H54 (cell line): ENCODE measurements at regions not wholly inside any gene's neighbourhood (a gene's known extent, or its start where the extent isn't known, plus 50 kb on each side); places are given as distances from the start of the nearest gene placed in this dataset.

Experiments
- DNase-seq: peaks from one replicate; pipeline ENCODE4 v3.0.0; 2011; ENCODE audit warnings: low spot score, mixed read lengths; ENCODE audit not compliant: insufficient read length
- FAIRE-seq: peaks from 3 replicates; lab custom pipeline; 2011; peaks lifted over from hg19 to GRCh38; lab: Jason Lieb, UNC
- POLR2A ChIP-seq: IDR thresholded peaks from 2 replicates; pipeline ENCODE4 v1.6.1; 2011; ENCODE audit warnings: low read depth, mild to moderate bottlenecking, low read length

DNA sequence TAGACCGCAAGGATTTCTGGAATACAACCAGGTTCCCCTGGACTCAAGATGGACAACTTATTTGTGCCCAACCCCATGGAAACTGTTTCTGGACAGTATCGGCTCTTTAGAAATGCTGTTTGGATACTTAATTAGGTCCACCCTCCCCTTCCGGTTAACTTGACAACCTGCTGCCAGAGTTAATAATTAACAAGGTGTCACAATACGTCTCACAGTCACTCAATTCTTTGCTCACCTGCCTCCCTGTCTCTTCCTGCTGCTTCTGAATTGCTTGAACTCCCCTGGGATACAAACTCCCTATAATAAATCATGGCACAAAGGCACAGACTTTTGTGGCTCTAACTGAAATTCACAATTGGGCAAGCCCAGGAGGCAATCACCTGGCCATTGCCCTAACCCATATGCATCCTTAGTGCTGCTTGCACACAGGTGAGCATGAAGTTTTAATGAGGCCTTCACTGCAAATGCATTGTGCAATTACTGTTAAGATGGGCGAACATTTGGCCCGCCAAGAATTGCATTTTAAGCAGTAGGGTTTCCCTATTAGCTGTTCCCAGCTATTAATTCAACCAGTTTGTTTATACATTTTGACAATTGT, 504.4 kb upstream of the NOX3 start:
- FAIRE-seq (no peak), DNase-seq (no peak)
- TF ChIP-seq POLR2A: no peak

DNA sequence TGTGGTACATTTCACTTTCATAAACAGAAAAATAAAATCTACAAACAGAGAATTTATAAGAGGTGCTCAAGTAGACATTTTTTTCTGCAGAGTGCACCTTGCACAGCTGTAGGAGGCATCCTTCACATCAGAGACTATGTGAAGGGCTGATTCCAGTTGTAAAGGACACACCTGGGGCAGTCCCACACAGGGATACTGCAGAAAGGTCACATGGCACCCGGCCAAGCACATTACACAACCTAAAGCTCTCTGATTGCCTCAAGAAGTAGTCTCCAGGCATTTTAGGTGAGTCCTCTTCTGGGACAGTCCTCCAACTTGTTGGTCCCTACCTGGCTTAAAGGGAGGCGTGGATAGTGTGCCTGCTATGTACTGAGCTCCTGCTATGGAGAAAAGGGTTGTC, 502.9 kb upstream of the NOX3 start:
- FAIRE-seq (no peak), DNase-seq (no peak)
- TF ChIP-seq POLR2A: no peak

DNA sequence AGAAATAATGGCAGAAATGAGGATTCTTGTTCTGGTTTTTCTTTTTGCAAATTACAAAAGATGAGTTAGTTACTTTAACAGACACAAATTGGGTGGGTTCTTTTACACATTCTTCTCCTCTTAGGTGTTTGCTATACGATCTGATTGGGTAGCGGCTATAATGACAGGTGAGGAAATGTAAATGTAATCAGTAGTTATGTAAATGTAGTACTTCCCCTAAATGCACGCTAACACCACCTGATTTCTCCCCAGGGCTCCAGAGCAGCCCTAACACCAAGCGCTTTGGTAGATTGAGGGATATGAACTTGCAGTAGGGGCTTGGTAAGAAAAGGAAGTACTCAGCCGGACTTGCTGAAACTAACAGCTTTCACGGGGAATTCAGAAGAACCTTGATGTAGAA, 499.4 kb upstream of the NOX3 start:
- TF ChIP-seq POLR2A: no peak
- FAIRE-seq: no peak
- DNase-seq: no peak

DNA sequence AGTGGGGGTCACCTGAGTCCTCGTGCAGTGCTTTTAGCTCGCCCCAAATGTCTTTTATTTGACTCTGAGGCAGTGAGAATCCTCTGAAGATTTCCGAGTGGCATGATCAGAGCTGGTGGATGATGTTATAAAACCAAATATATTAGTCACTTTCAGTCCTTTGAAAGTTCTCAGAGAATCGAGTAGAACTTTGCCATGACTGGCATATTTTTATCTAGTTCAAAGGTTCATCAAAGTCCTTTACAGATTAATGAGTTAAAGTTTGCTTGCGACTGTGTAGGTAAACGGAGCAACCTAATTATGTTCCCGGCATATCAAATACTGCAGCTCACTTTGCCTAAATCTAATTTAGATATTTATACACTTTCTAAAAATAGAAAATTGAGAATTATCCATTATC, 498.5 kb upstream of the NOX3 start:
- FAIRE-seq: no peak
- no peak for DNase-seq

DNA sequence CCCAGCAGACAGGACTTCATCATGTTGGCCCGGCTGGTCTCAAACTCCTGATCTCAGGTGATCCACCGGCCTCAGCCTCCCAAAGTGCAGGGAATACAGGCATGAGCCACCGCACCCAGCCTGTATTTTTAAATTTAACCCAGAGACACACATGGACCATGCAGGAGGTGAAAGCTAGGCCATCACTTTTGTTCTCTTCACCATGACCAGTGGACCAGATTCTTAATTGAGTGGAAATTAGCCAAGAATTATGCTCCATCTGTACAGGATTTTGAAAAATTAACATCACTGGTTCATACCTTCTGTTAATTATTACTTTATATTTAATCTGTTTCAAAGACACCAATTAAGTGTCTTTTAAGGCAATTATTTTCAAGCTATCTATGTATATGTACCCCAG, 493.6 kb upstream of the NOX3 start:
- FAIRE-seq: no peak
- no peak for DNase-seq
- TF ChIP-seq POLR2A: no peak

More for the DNA sequence above, 498.5 kb upstream of the NOX3 start:
- TF ChIP-seq POLR2A: no peak

DNA sequence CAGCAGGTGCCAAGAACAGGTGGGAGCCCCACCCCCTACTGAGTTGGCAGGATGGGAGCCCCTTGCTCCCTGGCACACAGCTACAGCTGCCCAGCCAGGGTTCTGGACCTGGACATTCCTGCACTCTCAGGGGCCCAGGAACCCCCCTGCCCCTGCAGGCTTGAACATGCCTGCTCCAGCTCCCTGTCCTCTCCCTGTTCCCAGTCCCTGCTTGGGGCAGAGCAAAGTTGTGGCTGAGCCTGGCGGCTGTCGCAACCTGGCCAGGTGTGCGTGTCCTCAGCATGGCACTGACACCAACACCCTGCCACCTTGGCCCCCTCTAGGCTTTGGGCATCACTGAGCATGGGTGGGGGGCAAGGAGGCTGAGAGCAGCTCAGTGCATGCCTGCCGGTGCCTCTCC, 491.2 kb upstream of the NOX3 start:
- DNase-seq (no peak), FAIRE-seq (no peak)
- TF ChIP-seq POLR2A: no peak

DNA sequence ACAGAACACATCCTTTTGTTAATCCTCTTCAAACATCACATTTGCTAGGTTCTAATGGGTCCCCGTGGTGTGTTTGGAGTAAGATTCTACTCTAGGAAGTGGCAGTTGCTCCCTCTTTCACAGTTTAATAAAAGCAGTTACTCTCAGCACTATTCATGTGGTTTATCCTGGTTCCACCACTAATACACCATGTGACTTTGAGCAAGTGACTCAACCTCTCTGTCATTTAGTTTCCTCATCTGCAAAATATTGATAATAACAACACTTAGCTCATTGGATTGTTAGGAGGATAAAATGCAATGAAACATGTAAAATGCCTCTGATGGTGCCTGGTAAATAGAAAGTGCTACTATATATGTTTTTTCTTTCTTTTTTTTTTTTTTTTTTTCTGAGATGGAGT, 488.0 kb upstream of the NOX3 start:
- FAIRE-seq (no peak), DNase-seq (no peak)
- no peak for TF ChIP-seq POLR2A

DNA sequence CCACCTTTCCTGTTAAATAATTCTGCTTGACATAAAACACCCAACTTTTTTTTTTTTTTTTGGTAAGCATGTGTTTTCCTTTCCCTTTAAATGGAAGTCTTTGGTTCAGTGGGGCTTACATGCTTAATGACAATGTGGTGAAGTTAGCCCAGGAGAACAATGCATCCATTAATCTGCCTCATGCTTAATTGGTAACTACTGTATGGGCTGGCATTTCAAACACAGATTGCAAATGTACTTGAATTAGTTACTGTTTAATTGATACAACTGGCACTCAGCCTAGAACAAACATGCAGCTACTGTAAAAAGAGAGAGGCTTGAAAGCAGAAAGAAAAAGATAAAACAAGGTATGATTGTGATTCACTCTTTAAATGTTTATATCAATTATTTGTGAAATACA, 483.6 kb upstream of the NOX3 start:
- DNase-seq: no peak
- no peak for TF ChIP-seq POLR2A
- FAIRE-seq: no peak

DNA sequence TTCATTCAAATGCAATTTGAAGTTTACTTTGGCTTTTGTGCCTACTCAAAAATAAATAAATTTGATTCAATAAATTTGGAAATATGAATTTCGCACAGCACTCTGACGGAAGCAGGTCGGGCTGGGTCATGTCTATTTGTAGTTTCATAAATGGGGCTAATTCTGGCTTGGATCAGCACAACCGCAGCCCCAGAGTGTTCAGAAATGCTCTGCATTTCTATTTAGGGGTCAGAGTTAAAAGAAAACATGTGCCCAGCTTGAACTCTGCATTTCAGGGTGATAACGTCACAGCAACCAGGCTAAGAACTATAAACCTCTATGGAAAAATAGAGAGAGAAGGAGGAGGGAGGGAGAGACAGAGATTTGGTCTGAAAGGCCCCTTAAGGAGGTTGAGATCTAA, 480.9 kb upstream of the NOX3 start:
- no peak for TF ChIP-seq POLR2A
- DNase-seq (no peak), FAIRE-seq (no peak)

DNA sequence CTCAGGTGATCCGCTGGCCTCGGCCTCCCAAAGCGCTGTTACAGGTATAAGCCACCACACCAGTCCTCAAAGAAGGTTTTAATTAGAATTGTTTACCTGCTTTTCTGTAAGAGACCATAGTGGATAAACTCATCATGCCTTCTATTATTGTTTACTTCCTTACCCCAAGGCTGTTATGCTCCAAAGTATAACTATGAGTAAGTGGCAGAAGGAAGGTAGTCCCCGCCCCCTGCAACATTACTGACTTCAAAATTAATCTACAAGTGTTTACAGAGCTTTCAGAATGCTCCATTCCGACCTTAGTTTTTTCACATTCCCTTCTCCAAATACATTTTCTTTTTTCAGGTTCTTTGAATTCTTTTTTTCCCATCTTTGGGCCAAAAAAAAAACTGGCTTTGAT, 480.5 kb upstream of the NOX3 start:
- no peak for FAIRE-seq
- TF ChIP-seq POLR2A: no peak
- no peak for DNase-seq

DNA sequence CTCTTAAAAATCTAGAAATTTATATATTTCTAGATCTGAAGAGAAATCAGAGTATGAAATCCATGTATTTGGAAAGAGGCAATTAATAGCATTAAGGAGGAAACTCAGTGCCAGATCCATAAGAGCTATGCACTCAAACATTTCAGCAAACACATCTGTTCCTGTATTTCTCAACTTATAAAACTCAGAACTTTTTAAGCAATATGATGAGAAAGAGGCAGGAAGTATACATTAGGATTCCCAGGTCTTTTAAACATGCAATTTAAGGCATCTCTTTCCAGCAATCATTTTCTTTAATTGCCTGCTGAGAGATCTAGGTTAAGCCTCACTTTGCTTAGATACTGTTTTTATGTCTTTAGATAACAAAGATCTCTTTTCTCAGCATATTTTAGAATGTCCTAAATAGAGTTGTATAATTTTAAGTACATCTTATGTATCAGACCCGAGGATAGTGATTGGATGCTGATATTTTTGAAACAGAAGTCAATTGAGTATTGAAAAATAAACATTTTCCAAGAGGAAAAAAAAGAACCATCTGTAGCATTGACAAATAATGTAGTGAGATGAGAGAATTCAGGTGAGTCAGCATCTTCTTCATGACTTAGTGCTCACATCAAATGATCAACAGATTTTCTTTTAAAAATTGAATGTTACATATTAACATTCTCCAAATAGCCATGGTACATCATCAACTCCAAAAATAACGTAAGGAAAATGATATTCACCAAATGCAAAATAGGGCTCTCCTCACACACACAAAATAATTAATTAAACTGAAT, 461.4 kb upstream of the NOX3 start:
- TF ChIP-seq POLR2A: no peak
- DNase-seq (no peak), FAIRE-seq (no peak)

DNA sequence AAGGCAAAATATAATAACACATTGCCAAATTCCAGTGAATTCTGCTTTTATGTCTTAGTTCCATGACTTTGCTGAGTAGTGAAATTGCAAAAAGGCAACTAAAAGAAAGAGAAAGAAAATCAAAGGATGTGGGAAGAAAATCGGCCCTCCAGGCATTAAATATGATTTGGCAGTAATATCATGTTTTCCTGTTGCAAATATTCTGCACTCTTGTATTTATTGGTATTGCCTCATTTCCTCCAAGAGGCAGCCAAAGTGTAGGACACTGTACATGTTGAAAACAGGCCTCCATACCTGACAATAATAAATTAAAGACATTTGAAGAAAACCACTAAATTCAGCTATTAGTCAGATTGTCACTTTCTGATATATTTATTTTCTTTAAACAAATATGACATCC, 460.0 kb upstream of the NOX3 start:
- FAIRE-seq (no peak), DNase-seq (no peak)
- TF ChIP-seq POLR2A: no peak

DNA sequence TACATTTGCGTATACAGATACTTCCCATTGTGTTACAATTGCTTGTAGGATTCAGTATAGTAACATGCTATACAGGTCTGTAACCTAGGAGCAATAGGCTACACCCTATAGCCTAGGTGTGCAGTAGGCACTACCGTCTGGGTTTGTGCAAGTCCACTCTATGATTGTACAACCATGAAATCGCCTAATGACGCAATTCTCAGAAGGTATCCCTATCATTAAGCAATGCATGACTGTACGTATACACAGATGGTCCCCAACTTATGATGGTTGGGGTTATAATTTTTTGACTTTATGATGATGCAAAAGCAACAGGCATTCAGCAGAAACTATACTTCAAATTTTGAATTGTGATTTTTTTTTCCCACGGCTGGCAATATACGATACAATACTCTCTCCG, 458.2 kb upstream of the NOX3 start:
- TF ChIP-seq POLR2A: no peak
- FAIRE-seq: no peak
- DNase-seq: no peak

DNA sequence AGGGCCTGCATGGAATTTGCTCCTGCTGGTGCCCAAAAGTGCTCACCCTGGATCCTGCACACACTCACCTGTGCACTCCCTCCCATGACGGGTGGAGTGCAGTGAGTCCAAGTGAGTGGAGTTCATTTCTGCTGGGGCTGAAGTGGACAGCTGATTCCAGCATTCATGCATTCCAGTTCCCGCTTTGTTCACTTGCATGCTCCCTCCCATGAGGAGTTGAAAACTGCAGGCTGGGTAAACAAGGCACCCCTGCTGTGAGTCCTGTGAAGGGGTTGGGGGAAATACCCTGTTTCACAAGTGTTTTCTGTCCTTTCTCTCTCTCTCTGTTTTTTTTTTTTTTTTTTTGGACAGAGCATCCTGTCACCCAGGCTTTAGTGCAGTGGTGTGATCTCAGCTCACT, 454.1 kb upstream of the NOX3 start:
- DNase-seq (no peak), FAIRE-seq (no peak)
- no peak for TF ChIP-seq POLR2A

DNA sequence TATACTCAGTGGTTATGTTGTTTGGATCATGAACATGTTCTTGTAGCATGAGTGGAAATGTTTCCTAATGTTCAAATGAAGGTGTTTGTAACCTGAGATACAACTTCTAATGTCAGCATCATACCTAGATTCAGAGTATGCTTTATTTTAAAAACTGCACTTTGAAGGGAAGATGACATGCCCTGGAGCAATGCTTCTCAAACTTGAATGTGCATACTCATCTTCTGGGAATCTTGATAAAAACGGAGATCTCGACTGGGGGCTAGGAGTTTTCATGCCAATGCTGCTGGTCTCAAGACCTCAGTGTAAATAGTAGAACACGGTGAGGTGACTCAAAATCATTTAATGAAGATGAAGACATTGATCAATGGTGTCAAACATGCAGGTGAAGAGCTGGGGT, 440.0 kb upstream of the NOX3 start:
- FAIRE-seq: no peak
- no peak for DNase-seq
- TF ChIP-seq POLR2A: no peak
